ENCODE measurements at regions not wholly inside any gene's neighbourhood (a gene's known extent, or its start where the extent isn't known, plus 50 kb on each side); places are given as distances from the start of the nearest gene placed in this dataset.
"Not testable (repeated sequence)": the region's sequence is repeated elsewhere in the genome, so short reads cannot be mapped to it uniquely, and the experiment has no call there.

DNA sequence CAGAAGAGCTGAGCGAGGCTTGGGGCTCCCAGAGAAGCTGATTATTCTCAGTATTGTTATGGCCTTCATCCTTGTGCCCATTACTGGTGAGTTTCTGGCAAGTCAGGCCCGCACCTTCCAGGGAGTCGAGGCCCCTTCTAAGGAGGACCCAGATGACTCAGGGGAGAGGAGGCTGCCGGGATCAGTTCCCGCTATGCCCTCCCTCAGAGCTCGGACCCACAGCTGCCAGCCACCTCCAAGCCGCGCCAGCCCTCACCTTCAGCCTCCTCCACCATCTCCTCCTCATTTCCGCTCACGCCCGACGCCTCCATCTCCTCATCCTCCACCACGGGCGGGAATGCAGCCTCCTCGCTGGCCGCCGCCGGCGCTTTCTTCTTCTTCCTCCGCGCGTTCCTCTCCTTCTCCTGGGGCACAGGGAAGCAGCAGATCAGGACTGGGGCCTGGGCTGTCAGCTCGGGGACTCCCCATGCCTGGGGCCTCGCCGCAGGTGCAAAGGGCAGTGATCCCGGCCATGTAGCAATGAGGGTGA, 83.2 kb downstream of the RFLNA start:
- Histone ChIP-seq H3K4me1 (ENCODE audit: control insufficient read depth, insufficient read depth, low read length, unreplicated experiment) (peaks cover 47% of the 10 kb centered on the region), H3K79me2 (ENCODE audit: control insufficient read depth, insufficient read depth, low read length, unreplicated experiment) (peaks cover 42% of the 10 kb centered on the region), H3K27ac (ENCODE audit: low read depth, low read length) (no peak overlapping the region), H3K36me3 (ENCODE audit: insufficient read depth, low read length) (peaks cover 23% of the 10 kb centered on the region; the same call in 1 of the 2 replicates), H3K27me3 (ENCODE audit: insufficient read depth, low read length) (no peaks in the 10 kb centered on the region), H2AFZ (ENCODE audit: low read length, unreplicated experiment) (no peak overlapping the region), H3K4me3 (ENCODE audit: low read depth, low read length) (no peak overlapping the region)

DNA sequence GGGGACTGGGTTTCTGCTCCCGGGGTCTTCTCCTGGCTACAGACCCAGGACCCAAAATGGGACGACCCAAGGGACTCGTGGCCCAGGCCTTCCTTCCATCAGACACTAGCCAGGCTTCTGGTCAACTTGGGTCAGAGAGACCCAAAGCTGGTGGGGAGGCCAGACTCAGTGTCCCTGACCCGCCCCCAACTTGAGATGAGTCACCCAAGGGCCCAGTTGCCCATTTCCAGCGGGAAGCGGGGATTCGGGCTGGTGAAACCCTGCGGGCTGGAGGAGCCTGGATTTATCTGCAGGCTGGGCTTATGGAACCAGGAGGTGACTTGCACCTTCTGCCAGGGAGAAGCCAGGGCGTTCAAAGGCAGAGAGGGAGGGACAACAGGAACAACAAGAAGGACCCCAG, 81.5 kb downstream of the RFLNA start:
- peaks cover 23% of the 10 kb centered on the region; the same call in 1 of the 2 replicates for H3K36me3 ChIP-seq (ENCODE audit: insufficient read depth, low read length)
- no peaks in the 10 kb centered on the region for H3K27me3 ChIP-seq (ENCODE audit: insufficient read depth, low read length)
- H3K4me3 ChIP-seq (ENCODE audit: low read depth, low read length), result no peak overlapping the region
- H3K27ac ChIP-seq (ENCODE audit: low read depth, low read length), result no peak overlapping the region
- H3K4me1 ChIP-seq (ENCODE audit: control insufficient read depth, insufficient read depth, low read length, unreplicated experiment), result peaks cover 33% of the 10 kb centered on the region
- no peak overlapping the region for H2AFZ ChIP-seq (ENCODE audit: low read length, unreplicated experiment)
- peaks cover 32% of the 10 kb centered on the region for H3K79me2 ChIP-seq (ENCODE audit: control insufficient read depth, insufficient read depth, low read length, unreplicated experiment)

DNA sequence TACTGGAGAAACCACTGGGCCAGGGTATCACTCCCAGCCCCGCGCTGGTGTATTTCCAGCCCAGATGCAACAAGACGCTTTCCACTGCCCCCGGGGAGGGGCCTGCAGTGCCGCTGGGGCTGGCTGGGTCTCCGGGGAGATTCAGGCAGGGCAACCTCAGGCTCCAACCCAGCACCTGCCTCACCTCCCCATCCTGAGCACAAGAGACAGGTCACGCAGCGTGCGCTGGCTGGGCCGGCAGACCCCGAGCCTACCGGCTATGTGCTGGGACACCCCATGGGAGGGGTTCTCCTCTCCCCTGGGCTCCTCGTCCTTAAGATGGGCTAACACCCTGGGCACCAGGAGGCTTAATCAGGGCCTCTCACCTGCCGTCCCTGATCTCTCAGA, 80.9 kb downstream of the RFLNA start:
- no peaks in the 10 kb centered on the region for H3K27me3 ChIP-seq (ENCODE audit: insufficient read depth, low read length)
- no peak overlapping the region for H3K27ac ChIP-seq (ENCODE audit: low read depth, low read length)
- H3K36me3 ChIP-seq (ENCODE audit: insufficient read depth, low read length), result peaks cover 23% of the 10 kb centered on the region; the same call in 1 of the 2 replicates
- no peak overlapping the region for H2AFZ ChIP-seq (ENCODE audit: low read length, unreplicated experiment)
- peaks cover 27% of the 10 kb centered on the region for H3K4me1 ChIP-seq (ENCODE audit: control insufficient read depth, insufficient read depth, low read length, unreplicated experiment)
- no peak overlapping the region for H3K4me3 ChIP-seq (ENCODE audit: low read depth, low read length)
- peaks cover 32% of the 10 kb centered on the region for H3K79me2 ChIP-seq (ENCODE audit: control insufficient read depth, insufficient read depth, low read length, unreplicated experiment)

DNA sequence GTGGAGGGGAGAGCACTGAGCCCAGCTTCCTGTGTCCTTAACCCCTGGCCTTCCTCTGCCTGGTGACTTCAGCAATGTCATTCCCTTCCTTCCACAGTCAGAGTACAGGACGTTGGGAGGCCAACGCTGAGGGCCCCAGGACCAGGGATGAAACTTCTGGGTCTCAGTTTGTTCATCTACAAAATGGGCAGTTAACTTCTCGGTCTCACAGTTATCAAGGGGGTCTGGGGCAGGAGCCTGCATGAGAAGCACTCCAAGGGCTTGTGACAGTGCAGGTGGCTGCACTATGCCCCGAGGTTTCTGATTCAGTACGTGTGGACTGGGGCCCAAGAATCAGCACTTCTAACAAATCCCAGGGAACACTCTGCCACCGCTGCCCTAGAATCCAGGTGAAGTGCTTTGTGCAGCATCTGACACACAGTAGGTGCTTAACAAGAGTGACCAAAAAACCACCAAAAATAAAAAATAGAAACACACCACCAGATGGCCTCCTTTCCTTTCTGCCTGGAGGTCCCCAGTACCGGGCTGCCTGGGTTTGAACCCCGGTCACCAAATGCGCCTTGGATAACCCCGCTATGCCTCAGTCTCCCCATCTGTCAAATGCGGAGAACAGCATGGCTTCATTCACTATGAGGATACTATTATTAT, 80.4 kb downstream of the RFLNA start:
- Histone ChIP-seq H3K27me3 (ENCODE audit: insufficient read depth, low read length) (no peaks in the 10 kb centered on the region), H3K4me3 (ENCODE audit: low read depth, low read length) (no peak overlapping the region), H3K36me3 (ENCODE audit: insufficient read depth, low read length) (peaks cover 23% of the 10 kb centered on the region; the same call in 1 of the 2 replicates), H3K79me2 (ENCODE audit: control insufficient read depth, insufficient read depth, low read length, unreplicated experiment) (peaks cover 36% of the 10 kb centered on the region), H3K4me1 (ENCODE audit: control insufficient read depth, insufficient read depth, low read length, unreplicated experiment) (peaks cover 27% of the 10 kb centered on the region), H3K27ac (ENCODE audit: low read depth, low read length) (no peak overlapping the region), H2AFZ (ENCODE audit: low read length, unreplicated experiment) (no peak overlapping the region)

DNA sequence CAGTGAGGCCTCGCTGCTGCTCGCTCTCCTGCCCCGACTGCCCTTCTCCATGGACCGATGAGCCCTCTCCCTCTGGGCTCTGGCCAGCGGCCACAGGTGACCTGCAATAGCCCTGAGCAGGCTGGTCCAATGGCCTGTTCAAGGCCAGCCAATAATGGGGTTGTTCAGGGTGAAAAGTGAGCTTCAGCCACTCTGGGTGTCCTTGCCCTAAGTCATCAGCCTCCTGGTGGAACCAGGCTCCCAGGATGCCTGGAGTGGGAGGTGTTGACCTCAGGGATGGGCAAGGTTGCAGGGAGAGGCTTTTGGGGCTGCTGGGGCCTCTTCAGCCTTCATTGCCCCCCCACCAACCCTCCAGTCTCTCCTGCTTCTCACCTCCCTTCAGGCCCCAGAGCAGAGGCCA, 79.7 kb downstream of the RFLNA start:
- Histone ChIP-seq H3K27me3 (ENCODE audit: insufficient read depth, low read length) (no peaks in the 10 kb centered on the region), H3K36me3 (ENCODE audit: insufficient read depth, low read length) (peaks cover 23% of the 10 kb centered on the region; the same call in 1 of the 2 replicates), H3K4me3 (ENCODE audit: low read depth, low read length) (no peak overlapping the region), H3K4me1 (ENCODE audit: control insufficient read depth, insufficient read depth, low read length, unreplicated experiment) (peaks cover 27% of the 10 kb centered on the region), H3K79me2 (ENCODE audit: control insufficient read depth, insufficient read depth, low read length, unreplicated experiment) (peaks cover 34% of the 10 kb centered on the region), H3K27ac (ENCODE audit: low read depth, low read length) (no peak overlapping the region), H2AFZ (ENCODE audit: low read length, unreplicated experiment) (no peak overlapping the region)

DNA sequence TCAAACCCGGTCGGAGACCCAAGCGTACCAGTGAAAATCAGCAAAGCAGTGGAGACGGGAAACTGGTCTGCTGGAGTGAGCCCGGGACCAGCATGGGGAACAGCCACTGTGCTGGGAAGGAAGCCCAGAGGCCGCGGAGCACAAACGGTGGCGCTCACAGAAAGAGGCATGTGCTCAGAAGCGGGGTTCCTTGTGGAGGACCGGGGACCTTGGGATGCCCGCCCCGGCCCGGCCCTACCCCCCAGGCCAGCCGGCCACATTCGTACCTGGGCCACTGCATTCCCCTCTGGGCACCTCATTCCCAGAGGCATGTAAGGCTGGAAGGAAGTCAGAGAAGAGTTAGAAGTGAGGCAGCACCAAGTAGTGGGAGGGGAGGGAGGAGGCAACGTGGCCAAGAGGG, 79.3 kb downstream of the RFLNA start:
- Histone ChIP-seq H3K36me3 (ENCODE audit: insufficient read depth, low read length) (peaks cover 19% of the 10 kb centered on the region; the same call in 1 of the 2 replicates), H3K27ac (ENCODE audit: low read depth, low read length) (no peak overlapping the region), H3K4me1 (ENCODE audit: control insufficient read depth, insufficient read depth, low read length, unreplicated experiment) (peaks cover 25% of the 10 kb centered on the region), H3K27me3 (ENCODE audit: insufficient read depth, low read length) (no peaks in the 10 kb centered on the region), H3K79me2 (ENCODE audit: control insufficient read depth, insufficient read depth, low read length, unreplicated experiment) (peaks cover 30% of the 10 kb centered on the region), H2AFZ (ENCODE audit: low read length, unreplicated experiment) (no peak overlapping the region), H3K4me3 (ENCODE audit: low read depth, low read length) (no peak overlapping the region)

DNA sequence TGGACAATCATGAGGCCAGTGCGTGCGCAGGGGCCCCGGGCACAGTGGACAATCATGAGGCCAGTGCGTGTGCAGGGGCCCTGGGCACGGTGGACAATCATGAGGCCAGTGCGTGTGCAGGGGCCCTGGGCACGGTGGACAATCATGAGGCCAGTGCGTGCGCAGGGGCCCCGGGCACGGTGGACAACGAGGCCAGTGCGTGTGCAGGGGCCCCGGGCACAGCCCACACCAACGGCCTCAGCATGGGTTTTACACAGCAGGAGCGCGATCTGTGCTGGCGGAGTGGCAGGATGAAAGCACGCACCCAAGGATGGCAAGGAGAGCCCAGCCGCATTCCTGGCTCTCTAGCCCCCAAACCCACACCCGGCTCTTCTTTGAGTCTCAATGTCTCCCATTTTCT, 78.8 kb downstream of the RFLNA start:
- H3K27ac ChIP-seq (ENCODE audit: low read depth, low read length); H2AFZ ChIP-seq (ENCODE audit: low read length, unreplicated experiment); H3K4me3 ChIP-seq (ENCODE audit: low read depth, low read length); H3K27me3 ChIP-seq (ENCODE audit: insufficient read depth, low read length): not testable (repeated sequence)
- peaks cover 27% of the 10 kb centered on the region for H3K79me2 ChIP-seq (ENCODE audit: control insufficient read depth, insufficient read depth, low read length, unreplicated experiment)
- H3K4me1 ChIP-seq (ENCODE audit: control insufficient read depth, insufficient read depth, low read length, unreplicated experiment), result peaks cover 29% of the 10 kb centered on the region
- peaks cover 19% of the 10 kb centered on the region; the same call in 1 of the 2 replicates for H3K36me3 ChIP-seq (ENCODE audit: insufficient read depth, low read length)

DNA sequence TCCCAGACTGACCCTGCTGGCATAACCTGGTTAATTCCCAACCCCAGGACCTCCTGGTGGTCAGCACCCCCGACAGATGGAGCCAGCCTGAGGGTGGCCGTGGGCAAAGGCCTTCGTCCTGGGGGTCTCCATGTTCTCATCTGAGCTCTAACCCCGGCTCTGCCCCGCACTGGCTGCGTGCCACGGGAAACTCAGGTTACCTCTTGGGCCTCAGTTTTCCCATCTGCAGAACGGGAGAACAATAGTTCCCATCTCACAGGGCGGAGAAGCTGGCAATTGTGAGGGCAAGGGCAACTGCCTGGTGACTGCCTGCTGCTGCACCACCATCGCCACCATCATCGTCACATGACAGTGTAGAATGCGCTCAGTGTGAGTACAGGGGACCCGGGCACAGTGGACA, 77.9 kb downstream of the RFLNA start:
- H3K79me2 ChIP-seq (ENCODE audit: control insufficient read depth, insufficient read depth, low read length, unreplicated experiment), result peaks cover 32% of the 10 kb centered on the region
- H2AFZ ChIP-seq (ENCODE audit: low read length, unreplicated experiment), result no peak overlapping the region
- no peak overlapping the region for H3K4me3 ChIP-seq (ENCODE audit: low read depth, low read length)
- H3K4me1 ChIP-seq (ENCODE audit: control insufficient read depth, insufficient read depth, low read length, unreplicated experiment), result peaks cover 37% of the 10 kb centered on the region
- H3K27me3 ChIP-seq (ENCODE audit: insufficient read depth, low read length), result no peaks in the 10 kb centered on the region
- H3K27ac ChIP-seq (ENCODE audit: low read depth, low read length), result no peak overlapping the region
- H3K36me3 ChIP-seq (ENCODE audit: insufficient read depth, low read length), result peaks cover 19% of the 10 kb centered on the region; the same call in 1 of the 2 replicates

DNA sequence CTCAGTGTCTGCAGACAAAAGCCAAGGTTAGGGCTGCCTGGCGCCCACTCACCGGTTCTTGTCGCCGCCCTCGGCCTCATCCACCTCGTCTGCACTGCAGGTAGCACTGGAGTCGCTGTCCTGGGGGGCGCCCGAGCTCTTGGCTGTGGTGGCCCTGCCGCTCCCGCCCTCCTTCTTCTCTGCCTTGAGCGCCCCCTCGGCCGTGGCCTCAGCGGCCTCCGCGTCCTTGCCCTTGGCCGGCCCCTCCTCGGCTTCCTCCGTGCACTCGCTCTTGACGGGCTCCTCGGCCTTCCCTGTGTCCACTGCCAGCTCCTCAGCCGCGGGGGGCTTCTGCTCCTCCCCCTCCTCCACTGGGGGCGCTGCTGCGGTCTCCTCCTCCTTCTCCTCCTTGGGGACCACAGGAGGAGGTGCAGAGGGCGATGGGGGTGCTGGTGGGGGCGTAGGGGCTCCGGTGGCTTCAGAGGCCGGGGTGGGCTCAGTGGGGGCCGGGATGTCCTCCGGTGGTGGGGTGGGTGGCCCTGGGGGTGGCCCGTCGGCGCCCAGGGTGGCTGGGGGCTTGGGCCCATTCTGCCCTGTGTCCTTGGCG, 77.2 kb downstream of the RFLNA start:
- Histone ChIP-seq H3K4me1 (ENCODE audit: control insufficient read depth, insufficient read depth, low read length, unreplicated experiment) (peaks cover 39% of the 10 kb centered on the region), H3K27ac (ENCODE audit: low read depth, low read length) (no peak overlapping the region), H3K79me2 (ENCODE audit: control insufficient read depth, insufficient read depth, low read length, unreplicated experiment) (peaks cover 33% of the 10 kb centered on the region), H2AFZ (ENCODE audit: low read length, unreplicated experiment) (no peak overlapping the region), H3K4me3 (ENCODE audit: low read depth, low read length) (no peak overlapping the region), H3K27me3 (ENCODE audit: insufficient read depth, low read length) (no peaks in the 10 kb centered on the region), H3K36me3 (ENCODE audit: insufficient read depth, low read length) (peaks cover 16% of the 10 kb centered on the region)

DNA sequence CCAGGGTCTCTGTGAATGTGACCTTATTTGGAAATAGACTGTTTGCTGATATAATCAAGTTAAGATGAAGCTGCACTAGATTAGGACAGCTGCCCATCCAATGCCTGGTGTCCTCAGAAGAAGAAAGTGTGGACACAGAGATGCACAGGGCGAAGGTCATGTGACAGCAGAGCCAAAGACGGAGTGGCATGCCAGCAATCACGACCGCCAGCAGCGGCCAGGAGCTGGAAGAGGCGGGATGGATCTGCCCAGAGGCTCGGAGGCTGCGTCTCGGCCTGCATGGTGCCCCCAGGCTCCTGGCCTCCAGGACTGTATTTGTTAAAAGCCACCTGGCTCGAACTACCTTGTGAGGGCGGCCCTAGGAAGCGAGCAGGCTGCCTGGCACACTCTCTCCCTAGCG, 76.5 kb downstream of the RFLNA start:
- Histone ChIP-seq H2AFZ (ENCODE audit: low read length, unreplicated experiment) (no peak overlapping the region), H3K79me2 (ENCODE audit: control insufficient read depth, insufficient read depth, low read length, unreplicated experiment) (peaks cover 32% of the 10 kb centered on the region), H3K27me3 (ENCODE audit: insufficient read depth, low read length) (no peaks in the 10 kb centered on the region), H3K4me1 (ENCODE audit: control insufficient read depth, insufficient read depth, low read length, unreplicated experiment) (peaks cover 32% of the 10 kb centered on the region), H3K27ac (ENCODE audit: low read depth, low read length) (peak overlapping the region; percentile 92; the same call in 1 of the 2 replicates), H3K4me3 (ENCODE audit: low read depth, low read length) (no peak overlapping the region), H3K36me3 (ENCODE audit: insufficient read depth, low read length) (peaks cover 9% of the 10 kb centered on the region)

DNA sequence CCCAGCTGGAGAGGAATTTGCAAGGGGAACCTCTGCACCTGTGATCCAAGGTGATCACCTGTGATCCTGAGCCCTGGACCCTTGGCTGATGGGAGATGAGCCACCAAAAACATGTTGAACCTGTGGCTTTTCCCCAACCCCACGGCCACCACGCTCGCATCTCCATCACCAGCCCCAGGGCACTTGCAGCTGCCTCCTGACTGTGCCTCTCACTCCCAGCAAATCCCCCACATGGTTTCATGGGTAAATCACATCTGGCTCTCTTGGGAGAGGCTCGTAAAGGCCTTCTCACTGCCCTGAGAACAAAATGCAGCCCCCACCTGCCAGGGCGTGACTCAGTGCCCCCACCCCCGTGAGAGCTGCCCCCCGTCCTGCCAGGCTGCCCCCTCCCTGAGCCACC, 76.0 kb downstream of the RFLNA start:
- Histone ChIP-seq H3K79me2 (ENCODE audit: control insufficient read depth, insufficient read depth, low read length, unreplicated experiment) (peaks cover 36% of the 10 kb centered on the region), H3K4me1 (ENCODE audit: control insufficient read depth, insufficient read depth, low read length, unreplicated experiment) (peaks cover 31% of the 10 kb centered on the region), H3K36me3 (ENCODE audit: insufficient read depth, low read length) (peaks cover 11% of the 10 kb centered on the region), H3K27ac (ENCODE audit: low read depth, low read length) (peak overlapping the region; percentile 92), H2AFZ (ENCODE audit: low read length, unreplicated experiment) (no peak overlapping the region), H3K27me3 (ENCODE audit: insufficient read depth, low read length) (no peaks in the 10 kb centered on the region), H3K4me3 (ENCODE audit: low read depth, low read length) (no peak overlapping the region)
